ENCODE measurements at regions not wholly inside any gene's neighbourhood (a gene's known extent, or its start where the extent isn't known, plus 50 kb on each side); places are given as distances from the start of the nearest gene placed in this dataset.
A peak's percentile ranks its signal among the peaks of the same experiment; 100 is the strongest.

DNA sequence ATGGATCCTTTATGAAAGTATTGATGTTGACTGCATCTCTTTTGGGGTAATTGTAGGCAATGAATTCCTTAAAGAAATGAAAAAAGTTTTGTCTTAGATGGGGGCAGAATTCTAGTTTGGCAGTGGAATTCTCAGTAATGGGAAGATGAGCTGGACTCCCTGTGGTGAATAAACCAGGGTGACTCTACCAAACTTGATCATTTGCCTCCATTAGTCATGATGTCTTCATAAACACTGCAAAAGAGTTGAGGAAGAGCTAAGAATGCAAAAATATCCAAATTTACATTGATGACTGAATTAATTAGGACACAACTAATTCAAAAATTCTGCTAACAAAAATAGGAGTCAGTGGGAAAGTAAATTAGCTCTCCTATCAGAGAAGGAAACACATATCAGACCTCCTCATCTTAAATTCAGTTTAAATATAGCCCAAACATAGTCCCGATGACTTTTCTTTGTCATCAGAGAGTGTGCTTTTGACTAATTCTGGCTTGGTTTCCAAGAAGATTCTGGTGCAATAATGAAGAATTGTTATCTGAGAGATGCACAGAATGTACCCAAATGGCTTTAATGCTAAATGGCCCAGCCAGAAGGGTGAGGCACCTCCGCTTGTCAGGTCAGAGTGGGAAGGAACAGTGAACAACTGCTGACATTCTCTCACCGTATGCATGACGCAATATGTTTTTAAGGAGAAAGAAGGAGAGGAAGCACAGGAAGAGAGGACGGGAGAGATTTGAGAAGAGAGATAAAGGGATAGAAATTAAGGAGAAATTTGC lies 525.1 kb downstream of the LMO4 start:
- no peak for DNase-seq
- no peaks in the 10 kb centered on the region for H3K36me3 Mint-ChIP-seq (ENCODE audit: low read depth)
- H3K27me3 Mint-ChIP-seq (ENCODE audit: insufficient read depth) = no peaks in the 10 kb centered on the region
- no peak overlapping the region for H3K27ac Mint-ChIP-seq
- peaks cover 12% of the 10 kb centered on the region for H3K9me3 Mint-ChIP-seq
- H3K9me3 ChIP-seq (ENCODE audit: control insufficient read depth, low read length) = peaks cover 5% of the 10 kb centered on the region
- no peak overlapping the region for H3K4me3 Mint-ChIP-seq
- no peak overlapping the region for H3K9ac ChIP-seq (ENCODE audit: extremely low read depth, low read length, poor library complexity, severe bottlenecking)
- no peaks in the 10 kb centered on the region for H3K4me1 Mint-ChIP-seq
- no peaks in the 10 kb centered on the region for H3K4me1 ChIP-seq (ENCODE audit: control insufficient read depth, insufficient read depth, low read length)
- no peaks in the 10 kb centered on the region for H3K36me3 ChIP-seq (ENCODE audit: control insufficient read depth, insufficient read depth, low read length)
- 92 to 100% methylated on average over 4 to 5 of the region's 5 CpGs for WGBS, 2 experiments (ENCODE audit: insufficient coverage in 1 of 2, insufficient read length in 1 of 2)
- TF ChIP-seq, protein P1, sequence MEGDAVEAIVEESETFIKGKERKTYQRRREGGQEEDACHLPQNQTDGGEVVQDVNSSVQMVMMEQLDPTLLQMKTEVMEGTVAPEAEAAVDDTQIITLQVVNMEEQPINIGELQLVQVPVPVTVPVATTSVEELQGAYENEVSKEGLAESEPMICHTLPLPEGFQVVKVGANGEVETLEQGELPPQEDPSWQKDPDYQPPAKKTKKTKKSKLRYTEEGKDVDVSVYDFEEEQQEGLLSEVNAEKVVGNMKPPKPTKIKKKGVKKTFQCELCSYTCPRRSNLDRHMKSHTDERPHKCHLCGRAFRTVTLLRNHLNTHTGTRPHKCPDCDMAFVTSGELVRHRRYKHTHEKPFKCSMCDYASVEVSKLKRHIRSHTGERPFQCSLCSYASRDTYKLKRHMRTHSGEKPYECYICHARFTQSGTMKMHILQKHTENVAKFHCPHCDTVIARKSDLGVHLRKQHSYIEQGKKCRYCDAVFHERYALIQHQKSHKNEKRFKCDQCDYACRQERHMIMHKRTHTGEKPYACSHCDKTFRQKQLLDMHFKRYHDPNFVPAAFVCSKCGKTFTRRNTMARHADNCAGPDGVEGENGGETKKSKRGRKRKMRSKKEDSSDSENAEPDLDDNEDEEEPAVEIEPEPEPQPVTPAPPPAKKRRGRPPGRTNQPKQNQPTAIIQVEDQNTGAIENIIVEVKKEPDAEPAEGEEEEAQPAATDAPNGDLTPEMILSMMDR (conservative IDR thresholded peaks at IDR 0.05) = no peak
- no peaks in the 10 kb centered on the region for H3K27me3 ChIP-seq (ENCODE audit: control insufficient read depth, insufficient read depth, low read length, poor library complexity, severe bottlenecking)
- H3K27ac ChIP-seq (ENCODE audit: low read depth, low read length) = no peak overlapping the region
- H3K4me3 ChIP-seq (ENCODE audit: low read length) = no peak overlapping the region

DNA sequence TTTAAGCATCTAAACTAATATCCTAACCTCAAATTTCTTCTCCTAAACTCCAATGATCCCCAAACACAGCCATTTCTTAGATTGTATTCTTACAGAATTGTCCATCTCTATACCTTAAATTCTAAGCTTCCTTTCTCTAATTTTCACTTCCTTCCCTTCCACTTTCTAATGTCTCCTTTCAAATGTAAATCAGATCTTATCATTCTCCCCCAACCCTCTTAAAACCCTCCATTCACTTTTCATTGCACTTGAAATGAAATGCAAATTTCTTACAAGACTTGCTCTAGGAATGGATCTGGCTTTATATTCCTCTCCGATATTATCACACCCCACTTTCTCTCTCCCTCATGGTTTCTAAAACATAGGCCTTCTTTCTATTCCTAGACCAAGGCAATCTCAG lies 534.6 kb downstream of the LMO4 start:
- peaks cover 28% of the 10 kb centered on the region for H3K9me3 ChIP-seq (ENCODE audit: control insufficient read depth, low read length)
- no peaks in the 10 kb centered on the region for H3K27me3 ChIP-seq (ENCODE audit: control insufficient read depth, insufficient read depth, low read length, poor library complexity, severe bottlenecking)
- H3K4me1 Mint-ChIP-seq = peaks cover 23% of the 10 kb centered on the region
- no peak overlapping the region for H3K27ac ChIP-seq (ENCODE audit: low read depth, low read length)
- DNase-seq = no peak
- H3K27me3 Mint-ChIP-seq (ENCODE audit: insufficient read depth) = no peaks in the 10 kb centered on the region
- 53% methylated on average over 1 of the region's 1 CpG; no CpG with 5 or more reads in 1 of the 2 experiments for WGBS, 2 experiments (ENCODE audit: insufficient coverage in 1 of 2, insufficient read length in 1 of 2)
- H3K4me1 ChIP-seq (ENCODE audit: control insufficient read depth, insufficient read depth, low read length) = no peaks in the 10 kb centered on the region
- no peak overlapping the region for H3K4me3 Mint-ChIP-seq
- H3K36me3 ChIP-seq (ENCODE audit: control insufficient read depth, insufficient read depth, low read length) = no peaks in the 10 kb centered on the region
- TF ChIP-seq, protein P1 (conservative IDR thresholded peaks at IDR 0.05) = no peak
- H3K27ac Mint-ChIP-seq = peak overlapping the region; percentile 7
- peak overlapping the region; percentile 0 for H3K4me3 ChIP-seq (ENCODE audit: low read length)
- no peaks in the 10 kb centered on the region for H3K36me3 Mint-ChIP-seq (ENCODE audit: low read depth)
- H3K9me3 Mint-ChIP-seq = peaks cover 17% of the 10 kb centered on the region
- no peak overlapping the region for H3K9ac ChIP-seq (ENCODE audit: extremely low read depth, low read length, poor library complexity, severe bottlenecking)

DNA sequence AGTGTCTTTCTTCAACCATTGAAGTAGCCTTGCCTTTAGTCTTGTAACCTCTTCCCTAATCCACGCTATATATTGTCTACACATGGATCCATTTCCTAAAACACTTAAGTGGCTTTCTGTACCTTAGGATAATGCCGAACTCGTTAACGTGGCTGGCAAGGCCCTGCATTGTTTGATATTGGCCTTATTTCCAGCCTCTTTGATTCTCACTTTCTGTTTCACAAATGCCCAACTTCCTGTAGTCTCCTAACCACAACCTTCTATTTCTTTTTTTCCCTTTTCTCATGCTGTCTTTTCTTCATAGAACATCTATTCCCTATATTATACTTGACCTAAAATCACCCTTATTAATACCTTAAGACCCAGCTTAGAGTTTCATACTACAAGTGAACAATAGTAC lies 536.0 kb downstream of the LMO4 start:
- H3K4me3 ChIP-seq (ENCODE audit: low read length) = no peak overlapping the region
- peaks cover 22% of the 10 kb centered on the region for H3K9me3 ChIP-seq (ENCODE audit: control insufficient read depth, low read length)
- no peaks in the 10 kb centered on the region for H3K27me3 Mint-ChIP-seq (ENCODE audit: insufficient read depth)
- no peaks in the 10 kb centered on the region for H3K36me3 ChIP-seq (ENCODE audit: control insufficient read depth, insufficient read depth, low read length)
- H3K27me3 ChIP-seq (ENCODE audit: control insufficient read depth, insufficient read depth, low read length, poor library complexity, severe bottlenecking) = no peaks in the 10 kb centered on the region
- H3K36me3 Mint-ChIP-seq (ENCODE audit: low read depth) = no peaks in the 10 kb centered on the region
- TF ChIP-seq, protein P1 (conservative IDR thresholded peaks at IDR 0.05) = no peak
- H3K27ac Mint-ChIP-seq = no peak overlapping the region
- no peak for DNase-seq
- 93 to 94% methylated on average over 4 of the region's 4 CpGs for WGBS, 2 experiments (ENCODE audit: insufficient coverage in 1 of 2, insufficient read length in 1 of 2)
- H3K4me3 Mint-ChIP-seq = no peak overlapping the region
- peaks cover 23% of the 10 kb centered on the region for H3K4me1 Mint-ChIP-seq
- no peak overlapping the region for H3K27ac ChIP-seq (ENCODE audit: low read depth, low read length)
- H3K4me1 ChIP-seq (ENCODE audit: control insufficient read depth, insufficient read depth, low read length) = no peaks in the 10 kb centered on the region
- H3K9me3 Mint-ChIP-seq = peaks cover 8% of the 10 kb centered on the region
- H3K9ac ChIP-seq (ENCODE audit: extremely low read depth, low read length, poor library complexity, severe bottlenecking) = no peak overlapping the region
